COLO668 (cell line): ENCODE measurements at regions not wholly inside any gene's neighbourhood (a gene's known extent, or its start where the extent isn't known, plus 50 kb on each side); places are given as distances from the start of the nearest gene placed in this dataset.
A peak's percentile ranks its signal among the peaks of the same experiment; 100 is the strongest.

ENCODE experiments used
- DNase-seq: peaks from one replicate; lab custom pipeline; 2025; ENCODE audit not compliant: unreplicated experiment; lab: John Stamatoyannopoulos, UW

- no peak for DNase-seq
Observed at GRCh38 chr7:135831455-135832195, 83.0 kb upstream of the FAM180A start.

- no peak for DNase-seq
Observed at GRCh38 chr7:135828604-135829003, 80.0 kb upstream of the FAM180A start.

GRCh38 chr7:135827391-135827790, 78.8 kb upstream of the FAM180A start:
- DNase-seq: no peak

- no peak for DNase-seq
Observed at GRCh38 chr7:135825406-135825805, 76.8 kb upstream of the FAM180A start.

GRCh38 chr7:135822376-135822775, 73.8 kb upstream of the FAM180A start:
- DNase-seq: no peak

GRCh38 chr7:135817583-135817982, 69.0 kb upstream of the FAM180A start:
- no peak for DNase-seq

GRCh38 chr7:135815033-135815432, 66.4 kb upstream of the FAM180A start:
- DNase-seq: no peak

GRCh38 chr7:135812148-135812547, 63.5 kb upstream of the FAM180A start:
- DNase-seq: no peak

- no peak for DNase-seq
Observed at GRCh38 chr7:135811506-135811905, 62.9 kb upstream of the FAM180A start.

GRCh38 chr7:135808206-135808605, 59.6 kb upstream of the FAM180A start:
- no peak for DNase-seq

- no peak for DNase-seq
Observed at GRCh38 chr7:135803143-135803542, 54.5 kb upstream of the FAM180A start.

GRCh38 chr7:135802697-135803096, 54.1 kb upstream of the FAM180A start:
- DNase-seq: no peak

GRCh38 chr7:135801877-135802276, 53.3 kb upstream of the FAM180A start:
- peak; percentile 56 for DNase-seq

- DNase-seq: peak; percentile 25
Observed at GRCh38 chr7:135801045-135801693, 52.6 kb upstream of the FAM180A start.

GRCh38 chr7:135800560-135800959, 51.9 kb upstream of the FAM180A start:
- DNase-seq: no peak

- no peak for DNase-seq
Observed at GRCh38 chr7:135799881-135800280, 51.3 kb upstream of the FAM180A start.
